Activated CD4-positive, CD25-positive, alpha-beta regulatory T cell (primary cell): ENCODE measurements at regions not wholly inside any gene's neighbourhood (a gene's known extent, or its start where the extent isn't known, plus 50 kb on each side); places are given as distances from the start of the nearest gene placed in this dataset.
"Not testable (repeated sequence)": the region's sequence is repeated elsewhere in the genome, so short reads cannot be mapped to it uniquely, and the experiment has no call there.

Source experiments
- DNase-seq, 4 experiments: peaks; one replicate each; lab custom pipeline; 2025; lab: John Stamatoyannopoulos, UW

- DNase-seq = no peak
These were observed 390.6 kb downstream of the NDFIP2 start for GRCh38 chr13:79871594-79871993.

- DNase-seq = no peak
These were observed 389.8 kb downstream of the NDFIP2 start for GRCh38 chr13:79870766-79871165.

- DNase-seq = no peak
These were observed 389.2 kb downstream of the NDFIP2 start for GRCh38 chr13:79870123-79870522.

GRCh38 chr13:79869326-79869725 lies 388.4 kb downstream of the NDFIP2 start:
- DNase-seq = no peak

- no peak for DNase-seq
These were observed 386.3 kb downstream of the NDFIP2 start for GRCh38 chr13:79867254-79867653.

GRCh38 chr13:79866436-79866835 lies 385.5 kb downstream of the NDFIP2 start:
- DNase-seq = no peak

GRCh38 chr13:79862515-79862914 lies 381.6 kb downstream of the NDFIP2 start:
- DNase-seq = no peak

- DNase-seq = no peak
These were observed 380.8 kb downstream of the NDFIP2 start for GRCh38 chr13:79861731-79862130.

GRCh38 chr13:79860791-79861190 lies 379.8 kb downstream of the NDFIP2 start:
- no peak for DNase-seq

- DNase-seq = no peak
These were observed 378.8 kb downstream of the NDFIP2 start for GRCh38 chr13:79859756-79860155.

GRCh38 chr13:79853251-79853650 lies 372.3 kb downstream of the NDFIP2 start:
- no peak for DNase-seq

GRCh38 chr13:79851318-79851717 lies 370.4 kb downstream of the NDFIP2 start:
- no peak for DNase-seq

- no peak for DNase-seq
These were observed 367.1 kb downstream of the NDFIP2 start for GRCh38 chr13:79847882-79848592.

- DNase-seq = no peak
These were observed 365.4 kb downstream of the NDFIP2 start for GRCh38 chr13:79846386-79846785.

GRCh38 chr13:79837741-79838450 lies 356.9 kb downstream of the NDFIP2 start:
- no peak for DNase-seq

GRCh38 chr13:79836121-79836520 lies 355.2 kb downstream of the NDFIP2 start:
- not testable (repeated sequence) for DNase-seq

- no peak for DNase-seq
These were observed 353.9 kb downstream of the NDFIP2 start for GRCh38 chr13:79834876-79835275.

- no peak for DNase-seq
These were observed 353.0 kb downstream of the NDFIP2 start for GRCh38 chr13:79833991-79834390.

GRCh38 chr13:79831556-79831955 lies 350.6 kb downstream of the NDFIP2 start:
- DNase-seq = no peak

GRCh38 chr13:79830945-79831344 lies 350.0 kb downstream of the NDFIP2 start:
- no peak for DNase-seq

- no peak for DNase-seq
These were observed 349.5 kb downstream of the NDFIP2 start for GRCh38 chr13:79830426-79830825.

- DNase-seq = no peak
These were observed 348.9 kb downstream of the NDFIP2 start for GRCh38 chr13:79829880-79830279.

- DNase-seq = no peak
These were observed 345.0 kb downstream of the NDFIP2 start for GRCh38 chr13:79825959-79826358.

- no peak for DNase-seq
These were observed 334.1 kb downstream of the NDFIP2 start for GRCh38 chr13:79815041-79815440.
